ES-I3 (cell line): ENCODE measurements at regions not wholly inside any gene's neighbourhood (a gene's known extent, or its start where the extent isn't known, plus 50 kb on each side); places are given as distances from the start of the nearest gene placed in this dataset.
"Not testable (repeated sequence)": the region's sequence is repeated elsewhere in the genome, so short reads cannot be mapped to it uniquely, and the experiment has no call there.

Source experiments
- H3K36me3 ChIP-seq: 2 replicates; pipeline ENCODE4 v1.6.1; 2013; ENCODE audit warnings: mild to moderate bottlenecking, low read length, control low read depth, moderate library complexity; ENCODE audit not compliant: insufficient read depth
- H3K4me1 ChIP-seq: 2 replicates; pipeline ENCODE4 v1.6.1; 2013; ENCODE audit warnings: mild to moderate bottlenecking, control low read depth, low read length; ENCODE audit not compliant: insufficient read depth
- H3K9ac ChIP-seq: 2 replicates; pipeline ENCODE4 v1.6.1; 2013; ENCODE audit warnings: low read depth, mild to moderate bottlenecking, low read length, moderate library complexity
- H3K9me3 ChIP-seq: 2 replicates; pipeline ENCODE4 v1.6.1; 2013; ENCODE audit warnings: mild to moderate bottlenecking, low read length, moderate library complexity; ENCODE audit not compliant: control insufficient read depth, insufficient read depth

DNA sequence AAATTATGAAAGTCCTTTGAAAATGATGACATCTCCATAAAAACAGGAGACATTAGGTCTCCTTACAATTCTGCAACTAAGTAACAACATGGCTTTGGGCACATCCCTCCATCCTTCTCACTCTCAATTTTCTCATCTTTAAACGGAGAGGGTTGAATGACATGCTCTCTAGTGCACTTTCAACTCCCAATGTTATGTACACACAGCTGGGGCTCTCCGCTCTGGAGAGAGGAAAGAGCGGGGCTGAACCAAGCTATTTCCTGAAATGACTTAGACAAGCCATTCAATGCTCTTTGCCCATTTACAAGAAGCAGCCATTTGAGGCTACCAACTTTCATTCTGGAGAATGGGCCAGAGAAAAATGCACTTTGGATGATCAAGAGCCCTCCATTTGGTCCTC, 144.2 kb upstream of the BNIP2 start:
- no peaks in the 10 kb centered on the region for H3K9me3 ChIP-seq
- no peaks in the 10 kb centered on the region for H3K4me1 ChIP-seq
- no peaks in the 10 kb centered on the region for H3K36me3 ChIP-seq
- H3K9ac ChIP-seq = no peak overlapping the region

DNA sequence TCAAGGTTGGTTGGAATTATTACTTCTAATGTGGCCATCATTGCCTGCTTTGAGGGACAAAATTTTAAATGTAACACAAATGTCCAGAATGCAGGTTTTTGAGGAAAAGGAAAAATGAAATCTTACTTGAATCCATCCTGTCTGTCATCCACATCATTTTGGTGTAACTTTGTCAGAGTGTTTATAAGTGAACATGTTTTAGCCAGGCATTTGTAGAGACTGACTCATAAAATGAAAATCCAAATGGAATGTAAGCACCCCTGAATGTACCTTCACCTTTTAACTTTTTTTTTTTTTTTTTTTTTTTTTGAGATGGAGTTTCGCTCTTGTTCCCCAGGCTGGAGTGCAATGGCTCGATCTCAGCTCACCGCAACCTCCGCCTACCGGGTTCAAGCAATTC, 141.8 kb upstream of the BNIP2 start:
- Histone ChIP-seq H3K9me3 (no peaks in the 10 kb centered on the region), H3K36me3 (no peaks in the 10 kb centered on the region), H3K4me1 (no peaks in the 10 kb centered on the region)

DNA sequence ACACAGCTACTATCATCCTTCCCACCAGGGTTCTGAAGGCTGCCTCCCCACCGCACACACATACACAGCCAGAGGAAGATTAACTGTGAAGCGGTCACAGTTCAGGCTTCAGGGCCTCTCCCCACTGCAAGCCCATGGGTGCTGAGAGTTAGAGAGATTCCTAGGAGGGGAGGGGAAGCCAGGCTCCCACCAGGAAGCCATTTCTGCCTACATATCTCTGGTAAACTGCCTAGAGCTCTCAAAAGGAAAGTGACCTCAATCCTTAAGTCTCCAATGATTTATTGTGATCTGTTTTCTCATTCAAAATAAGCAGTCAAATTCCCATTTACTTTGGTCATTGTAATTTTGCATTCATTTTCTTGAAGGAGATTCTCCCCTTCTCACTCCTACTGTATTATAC, 141.0 kb upstream of the BNIP2 start:
- no peaks in the 10 kb centered on the region for H3K4me1 ChIP-seq
- H3K9me3 ChIP-seq = no peaks in the 10 kb centered on the region
- no peaks in the 10 kb centered on the region for H3K36me3 ChIP-seq
- H3K9ac ChIP-seq = no peak overlapping the region

More for the DNA sequence above, 141.8 kb upstream of the BNIP2 start:
- H3K9ac ChIP-seq = no peak overlapping the region

DNA sequence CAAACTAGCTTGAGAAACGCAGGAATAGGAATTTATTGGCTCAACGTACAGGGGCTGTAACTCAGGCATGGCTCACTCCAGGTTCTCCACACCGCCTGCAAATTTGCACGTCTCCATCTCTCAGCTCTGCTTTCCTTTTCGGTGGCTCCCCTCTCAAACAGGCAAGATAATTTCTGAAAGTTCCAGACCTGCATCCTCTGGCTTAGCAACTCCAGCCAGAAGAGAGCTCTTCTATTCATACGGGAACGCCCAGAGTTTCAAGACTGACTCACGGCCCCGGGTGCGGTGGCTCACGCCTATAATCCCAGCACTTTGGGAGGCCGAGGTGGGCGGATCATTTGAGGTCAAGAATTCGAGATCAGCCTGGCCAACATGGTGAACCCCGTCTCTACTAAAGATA, 139.7 kb upstream of the BNIP2 start:
- no peak overlapping the region for H3K9ac ChIP-seq
- no peaks in the 10 kb centered on the region for H3K36me3 ChIP-seq
- no peaks in the 10 kb centered on the region for H3K4me1 ChIP-seq
- no peaks in the 10 kb centered on the region for H3K9me3 ChIP-seq

DNA sequence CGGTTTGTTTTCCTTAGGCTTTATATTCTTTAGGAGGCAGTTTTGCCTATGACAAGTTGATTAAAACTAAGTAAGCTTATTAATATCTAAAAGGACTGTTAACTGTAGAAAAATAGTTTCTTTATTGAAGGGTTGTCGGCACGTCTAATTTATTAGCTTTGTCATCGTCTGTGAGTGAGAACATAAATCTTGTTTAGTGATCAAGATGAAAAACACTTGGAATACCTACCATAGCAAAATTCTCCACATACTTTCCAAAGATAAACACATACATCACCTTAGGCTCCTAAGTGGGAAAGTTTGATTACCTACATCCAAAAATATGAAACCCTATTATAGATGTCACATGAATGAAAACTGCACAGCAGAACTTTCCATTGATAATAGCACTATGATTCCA, 139.1 kb upstream of the BNIP2 start:
- no peaks in the 10 kb centered on the region for H3K36me3 ChIP-seq
- H3K9me3 ChIP-seq = no peaks in the 10 kb centered on the region
- no peak overlapping the region for H3K9ac ChIP-seq
- H3K4me1 ChIP-seq = no peaks in the 10 kb centered on the region

DNA sequence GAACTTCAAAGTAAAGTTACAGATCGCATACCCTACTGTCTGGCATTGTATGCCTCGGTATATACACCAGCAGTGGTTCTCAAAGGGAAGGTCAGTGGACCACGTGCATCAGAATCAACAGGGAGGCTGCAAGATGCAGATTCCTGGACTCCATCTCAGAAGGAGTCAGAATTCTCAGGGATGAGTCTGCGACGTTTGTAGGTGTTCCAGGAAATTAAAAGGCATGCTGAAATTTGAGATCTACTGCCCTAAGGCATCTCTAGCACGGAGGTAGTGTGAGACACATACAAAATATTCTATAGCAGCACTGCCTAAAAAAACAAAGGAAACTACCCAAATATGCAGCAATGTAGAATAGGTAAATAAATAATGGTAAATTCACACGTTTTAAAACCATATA, 136.8 kb upstream of the BNIP2 start:
- Histone ChIP-seq H3K36me3 (no peaks in the 10 kb centered on the region), H3K9me3 (no peaks in the 10 kb centered on the region), H3K4me1 (no peaks in the 10 kb centered on the region), H3K9ac (no peak overlapping the region)

DNA sequence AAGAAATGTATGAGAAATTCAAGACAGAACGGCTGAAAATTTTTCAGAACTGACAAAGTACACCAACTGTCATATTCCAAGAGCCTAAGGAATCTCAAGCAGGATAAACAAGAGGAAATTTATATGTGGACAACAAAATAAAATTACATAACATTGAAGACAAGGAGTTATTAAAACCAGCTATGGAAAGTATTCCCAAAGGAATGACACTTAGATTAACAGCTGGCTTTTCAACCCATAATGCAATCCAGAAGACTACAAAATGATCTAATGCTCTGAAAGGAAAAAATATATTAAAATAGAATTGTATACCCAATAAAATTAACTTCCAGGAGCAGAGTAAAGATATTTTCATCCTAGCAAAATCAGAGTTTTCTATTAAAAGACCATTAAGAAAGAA, 132.2 kb upstream of the BNIP2 start:
- 0 out of 2 replicates have a peak, but pooled peaks cover 8% of the 10 kb centered on the region for H3K4me1 ChIP-seq
- H3K9ac ChIP-seq = no peak overlapping the region
- H3K9me3 ChIP-seq = no peaks in the 10 kb centered on the region
- no peaks in the 10 kb centered on the region for H3K36me3 ChIP-seq

DNA sequence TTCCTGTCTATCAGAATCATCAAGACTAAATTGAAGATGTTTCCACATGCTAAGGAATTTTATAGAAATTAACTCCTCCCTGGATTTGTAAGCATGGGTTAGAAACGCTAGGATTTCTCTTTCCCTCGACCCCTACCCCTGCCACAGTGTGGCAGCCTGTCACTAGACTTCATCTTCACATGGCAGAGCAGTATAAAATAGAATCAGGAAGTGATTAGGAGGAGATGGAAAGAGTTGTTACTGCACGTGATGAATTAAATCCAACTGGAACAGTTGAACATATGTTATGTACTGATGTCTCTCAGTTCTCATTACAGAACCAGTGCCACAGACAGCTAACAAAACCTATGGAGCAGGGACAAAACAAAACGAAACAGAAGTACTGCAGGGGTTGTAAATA, 130.0 kb upstream of the BNIP2 start:
- H3K9me3 ChIP-seq = no peaks in the 10 kb centered on the region
- H3K4me1 ChIP-seq = 0 out of 2 replicates have a peak, but pooled peaks cover 8% of the 10 kb centered on the region

DNA sequence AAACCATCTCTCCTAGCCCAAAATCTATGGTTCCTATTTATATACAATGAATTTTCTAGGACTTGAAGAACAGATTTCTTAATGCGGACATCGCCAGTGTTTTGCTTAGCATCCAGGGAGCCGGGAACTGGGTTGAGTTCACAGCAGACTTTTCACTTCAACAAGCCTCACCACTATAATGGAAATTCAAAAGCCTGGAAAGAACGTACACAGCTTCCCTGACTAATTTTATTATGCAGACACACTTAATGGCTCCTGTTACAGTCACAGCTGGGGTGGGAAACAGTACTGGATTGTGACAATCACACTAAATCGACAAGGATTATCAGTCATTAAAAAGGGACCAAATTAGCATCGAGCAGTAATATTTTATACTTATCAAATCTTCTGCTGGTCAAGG, 129.2 kb upstream of the BNIP2 start:
- H3K36me3 ChIP-seq = no peaks in the 10 kb centered on the region
- no peak overlapping the region for H3K9ac ChIP-seq
- H3K4me1 ChIP-seq = 0 out of 2 replicates have a peak, but pooled peaks cover 8% of the 10 kb centered on the region

More for the DNA sequence above, 130.0 kb upstream of the BNIP2 start:
- Histone ChIP-seq H3K9ac (no peak overlapping the region), H3K36me3 (no peaks in the 10 kb centered on the region)

DNA sequence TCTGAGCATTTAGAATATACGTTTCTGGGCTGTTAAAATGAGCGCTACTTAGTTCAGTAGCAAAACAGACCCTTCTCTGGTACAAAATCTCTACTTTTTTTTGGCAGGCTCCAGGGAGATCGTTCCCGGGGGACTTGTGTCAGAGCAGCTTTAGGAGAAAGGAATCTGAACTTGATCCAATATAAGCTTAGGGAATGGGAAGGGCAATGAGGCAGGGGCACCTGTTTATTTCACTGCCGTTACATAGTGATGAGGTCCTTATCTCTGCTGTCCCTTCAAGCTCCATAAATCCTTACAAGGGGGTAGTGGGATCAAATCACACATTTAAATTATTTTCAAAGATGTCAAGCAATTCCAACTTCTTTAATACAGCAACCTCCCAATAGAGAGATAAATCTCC, 128.7 kb upstream of the BNIP2 start:
- H3K36me3 ChIP-seq = no peaks in the 10 kb centered on the region
- no peak overlapping the region for H3K9ac ChIP-seq
- no peaks in the 10 kb centered on the region for H3K9me3 ChIP-seq
- 0 out of 2 replicates have a peak, but pooled peaks cover 8% of the 10 kb centered on the region for H3K4me1 ChIP-seq

More for the DNA sequence above, 129.2 kb upstream of the BNIP2 start:
- no peaks in the 10 kb centered on the region for H3K9me3 ChIP-seq

DNA sequence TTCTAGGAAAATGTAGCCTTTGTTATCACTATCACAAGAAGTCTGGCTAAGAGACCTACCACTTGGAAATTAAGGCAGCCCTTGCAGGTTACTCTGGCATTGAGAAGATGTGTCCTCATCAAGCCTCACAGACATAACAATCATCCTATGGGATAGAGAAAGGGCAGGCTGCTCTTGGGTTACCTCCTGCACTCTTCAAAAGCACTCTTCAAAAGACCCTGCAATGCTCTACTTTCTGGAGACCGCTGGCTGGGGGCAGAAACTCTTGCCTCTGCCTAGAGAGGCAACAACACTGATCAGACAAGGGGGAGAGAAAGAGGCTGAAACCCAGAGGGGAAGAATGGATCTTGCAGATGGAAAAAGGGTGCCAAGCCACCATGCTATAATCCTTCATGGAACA, 127.9 kb upstream of the BNIP2 start:
- no peaks in the 10 kb centered on the region for H3K36me3 ChIP-seq
- no peak overlapping the region for H3K9ac ChIP-seq
- H3K9me3 ChIP-seq = no peaks in the 10 kb centered on the region
- H3K4me1 ChIP-seq = peaks cover 14% of the 10 kb centered on the region

DNA sequence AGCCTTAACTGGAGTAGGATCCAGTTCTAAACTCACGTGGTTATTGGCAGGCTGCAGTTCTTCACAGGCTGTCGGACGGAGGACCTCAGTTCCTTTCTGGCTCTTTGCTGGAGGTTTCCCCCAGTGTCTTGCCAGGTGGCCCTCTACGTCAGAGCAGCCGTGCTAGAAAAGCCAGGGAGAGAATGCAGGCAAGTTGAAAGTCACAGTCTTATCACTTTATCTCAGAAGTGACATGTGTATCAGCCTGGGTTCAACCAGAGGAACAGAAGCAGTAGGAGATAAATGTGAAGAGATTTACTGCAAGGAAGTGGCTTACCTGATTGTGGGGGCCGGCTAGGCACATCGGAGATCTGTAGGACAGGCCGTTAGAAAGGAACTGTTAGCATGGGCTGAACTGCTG, 125.3 kb upstream of the BNIP2 start:
- H3K4me1 ChIP-seq = peaks cover 18% of the 10 kb centered on the region
- H3K36me3 ChIP-seq = no peaks in the 10 kb centered on the region
- H3K9ac ChIP-seq = no peak overlapping the region
- no peaks in the 10 kb centered on the region for H3K9me3 ChIP-seq

DNA sequence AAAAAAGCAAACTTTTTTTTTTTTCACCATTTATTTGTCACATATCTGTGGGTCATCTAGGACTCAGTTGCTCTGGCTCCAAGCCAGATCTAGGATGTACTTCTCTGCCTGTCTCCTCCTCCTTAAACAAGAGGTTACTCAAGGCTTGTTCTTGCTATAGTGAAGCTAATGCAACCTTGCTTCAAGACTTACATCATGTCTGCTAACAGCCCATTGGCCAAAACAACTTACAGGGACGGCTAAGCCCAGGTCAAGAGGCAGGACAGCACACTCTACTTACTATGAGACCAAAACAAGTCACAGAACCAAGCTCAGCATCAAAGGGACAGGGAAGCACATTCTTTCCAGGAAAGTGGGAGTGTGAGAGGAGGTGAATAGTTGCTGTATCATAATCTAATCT, 123.8 kb upstream of the BNIP2 start:
- no peaks in the 10 kb centered on the region for H3K36me3 ChIP-seq
- peaks cover 10% of the 10 kb centered on the region for H3K4me1 ChIP-seq
- no peak overlapping the region for H3K9ac ChIP-seq
- no peaks in the 10 kb centered on the region for H3K9me3 ChIP-seq

DNA sequence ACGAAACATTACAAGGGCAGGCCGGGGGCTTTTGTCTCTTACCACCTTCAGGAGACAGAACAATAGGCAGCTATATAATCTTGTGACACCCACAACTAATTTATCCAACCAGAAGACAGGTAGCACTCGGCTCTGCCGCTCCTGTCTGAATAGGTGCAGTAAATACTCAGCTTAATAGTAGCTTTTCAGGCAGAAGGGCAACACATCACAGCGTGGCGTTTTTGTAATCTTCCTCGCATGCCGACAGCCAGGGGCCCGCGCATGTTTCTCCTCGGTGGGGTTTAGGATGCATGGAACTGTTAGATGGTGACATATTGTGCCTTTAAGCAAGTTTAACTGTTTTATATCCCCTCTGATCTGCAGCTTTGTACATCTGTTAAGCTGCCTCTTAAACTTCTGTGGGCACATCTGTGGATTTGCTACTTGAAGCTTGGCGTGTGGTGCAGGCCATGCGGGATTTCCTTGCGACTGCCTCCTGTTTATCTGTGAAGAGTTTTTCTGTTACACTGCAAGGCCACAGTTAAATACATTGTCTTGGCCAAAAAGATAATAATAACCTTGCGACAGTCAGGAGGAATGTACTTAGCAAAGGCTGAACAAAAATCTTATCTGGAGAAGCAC, 123.2 kb upstream of the BNIP2 start:
- H3K9ac ChIP-seq = no peak overlapping the region
- peaks cover 9% of the 10 kb centered on the region for H3K4me1 ChIP-seq
- H3K9me3 ChIP-seq = no peaks in the 10 kb centered on the region
- no peaks in the 10 kb centered on the region for H3K36me3 ChIP-seq

DNA sequence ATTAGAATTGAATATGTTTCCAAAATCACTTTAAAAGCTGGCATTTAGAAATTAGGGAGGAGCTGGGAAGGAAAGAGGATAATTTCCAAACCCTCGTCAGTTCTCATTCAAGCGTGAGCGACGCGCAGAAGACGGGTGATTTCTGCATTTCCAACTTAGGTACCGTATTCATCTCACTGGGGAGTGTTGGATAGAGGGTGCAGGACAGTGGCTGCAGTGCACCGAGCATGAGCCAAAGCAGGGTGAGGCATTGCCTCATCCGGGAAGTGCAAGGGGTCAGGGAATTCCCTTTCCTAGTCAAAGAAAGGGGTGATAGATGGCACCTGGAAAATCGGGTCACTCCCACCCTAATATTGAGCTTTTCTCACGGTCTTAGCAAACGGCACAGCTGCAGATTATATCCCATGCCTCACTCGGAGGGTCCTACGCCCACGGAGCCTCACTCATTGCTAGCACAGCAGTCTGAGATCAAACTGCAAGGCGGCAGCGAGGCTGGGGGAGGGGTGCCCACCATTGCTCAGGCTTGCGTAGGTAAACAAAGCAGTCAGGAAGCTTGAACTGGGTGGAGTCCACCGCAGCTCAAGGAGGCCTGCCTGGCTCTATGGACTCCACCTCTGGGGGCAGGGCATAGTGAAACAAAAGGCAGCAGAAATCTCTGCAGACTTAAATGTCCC, 114.3 kb upstream of the BNIP2 start:
- not testable (repeated sequence) for H3K9me3 ChIP-seq, H3K4me1 ChIP-seq, H3K36me3 ChIP-seq
- H3K9ac ChIP-seq = peak overlapping the region; percentile 60
